Psoas muscle (tissue), 7 donors: ENCODE measurements at regions not wholly inside any gene's neighbourhood (a gene's known extent, or its start where the extent isn't known, plus 50 kb on each side); places are given as distances from the start of the nearest gene placed in this dataset.

Experiments used
- ATAC-seq, 4 donors: fragments of 200-7000 bp; cut with Tn5 transposase; one replicate each; pipeline ENCODE4 v1.9.1; 2020; ENCODE audit warnings: moderate library complexity in 3 of 4, mild to moderate bottlenecking in 2 of 4
- DNase-seq, 2 donors: peaks; one replicate each; pipeline ENCODE4 v3.0.0-alpha.2; 2020
- H3K27ac ChIP-seq: fragments of 200-600 bp; one replicate; pipeline ENCODE4 v1.8.0; 2022
- H3K27me3 ChIP-seq, 3 donors: fragments of 200-600 bp in 1 of 3; one replicate each; pipeline versions ENCODE4 v1.6.1 to v1.8.0; 2013 to 2022; ENCODE audit warnings: low read length in 2 of 3, mild to moderate bottlenecking in 2 of 3, moderate library complexity in 1 of 3; ENCODE audit not compliant: insufficient read depth in 3 of 3
- H3K36me3 ChIP-seq, 2 donors: fragments of 200-600 bp in 1 of 2; one replicate each; pipeline versions ENCODE4 v1.6.1 to v1.8.0; 2013 to 2022; ENCODE audit warnings: low read depth in 1 of 2, mild to moderate bottlenecking in 1 of 2, moderate library complexity in 1 of 2; ENCODE audit not compliant: insufficient read depth in 1 of 2
- H3K4me1 ChIP-seq: fragments of 200-600 bp; one replicate; pipeline ENCODE4 v1.8.0; 2022
- H3K4me3 ChIP-seq: fragments of 200-600 bp; one replicate; pipeline ENCODE4 v1.8.0; 2022; ENCODE audit warnings: mild to moderate bottlenecking
- H3K9me3 ChIP-seq: fragments of 200-600 bp; one replicate; pipeline ENCODE4 v1.8.0; 2022
- CTCF ChIP-seq: fragments of 200-600 bp; IDR thresholded peaks from one replicate; pipeline ENCODE4 v1.8.0; 2022; ENCODE audit warnings: antibody characterized with exemption
- WGBS, 3 donors: extraction: QIAGEN DNeasy Blood & Tissue Kit; methylation state at CpG; one replicate each; pipeline versions ENCODE4 v1.1.6 to v1.1.7; 2013; 5-methylcytosine and 5-hydroxymethylcytosine counted together
- intact Hi-C, 2 donors: fragments of 100-400 bp; cut with DNase I; formaldehyde crosslinking; loops; one replicate each; pipeline versions ENCODE4 v1.11.0 to v1.14.2; 2022
- donor health status: healthy with polysubstance abuse.
- donor health status: DM: no; HTN: no; CAD: no; lungs with moderate emphysema.
- donor health status: Bipolar disorder and iron deficiency.
- donor health status: healthy.
- donor health status: DM: yes; HTN: yes; CAD: no.
- donor health status: DM: no; HTN: no; CAD: no.
- donor health status: DM: yes; HTN: yes; CAD: no.

DNA sequence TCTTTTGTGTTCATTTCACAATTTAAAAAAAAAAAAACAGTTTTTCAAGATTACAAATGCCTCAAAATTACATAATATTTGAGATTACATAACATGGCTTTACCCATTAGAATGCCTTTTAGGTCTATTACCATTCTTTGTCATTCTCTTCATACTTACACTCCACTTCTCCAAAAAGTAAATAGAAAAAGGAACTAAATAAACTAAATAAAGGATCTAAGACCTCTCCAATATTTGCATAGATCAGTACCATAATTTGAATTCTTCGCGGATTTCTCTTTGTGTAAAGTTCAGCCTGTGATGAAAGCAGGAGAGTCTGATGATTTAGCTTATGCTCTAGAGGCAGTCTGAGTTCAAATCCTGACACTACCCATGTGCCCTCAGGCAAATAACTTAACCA lies 56.4 kb upstream of the C1GALT1 start:
- intact Hi-C loops, result no loop called here
- H3K27ac ChIP-seq, result no peak overlapping the region
- no peak overlapping the region for H3K4me3 ChIP-seq
- H3K27me3 ChIP-seq, result no peaks in the 10 kb centered on the region
- ATAC-seq (no peak), DNase-seq (no peak)
- H3K4me1 ChIP-seq, result no peaks in the 10 kb centered on the region
- WGBS, 3 donors, result 94 to 98% (median 98%) methylated on average over 2 of the region's 2 CpGs
- H3K36me3 ChIP-seq, result no peaks in the 10 kb centered on the region
- no peak for TF ChIP-seq CTCF
- H3K9me3 ChIP-seq, result no peaks in the 10 kb centered on the region

- Histone ChIP-seq H3K27me3 (no peaks in the 10 kb centered on the region), H3K27ac (no peak overlapping the region), H3K4me3 (no peak overlapping the region), H3K36me3 (no peaks in the 10 kb centered on the region), H3K9me3 (no peaks in the 10 kb centered on the region), H3K4me1 (no peaks in the 10 kb centered on the region)
- 95 to 97% (median 96%) methylated on average over 1 of the region's 1 CpG for WGBS, 3 donors
- no peak for TF ChIP-seq CTCF
- ATAC-seq (no peak), DNase-seq (no peak)
- intact Hi-C loops, result no loop called here
Measured at GRCh38 chr7:7127773-7128172, 54.6 kb upstream of the C1GALT1 start.

- DNase-seq, result no peak
- H3K36me3 ChIP-seq, result no peaks in the 10 kb centered on the region
- no peak for ATAC-seq
- no peak overlapping the region for H3K27ac ChIP-seq
- intact Hi-C loops, result no loop called here
- WGBS, 3 donors, result 62 to 67% (median 64%) methylated on average over 3 of the region's 3 CpGs
- no peak overlapping the region for H3K4me3 ChIP-seq
- no peaks in the 10 kb centered on the region for H3K27me3 ChIP-seq
- no peak for TF ChIP-seq CTCF
- H3K9me3 ChIP-seq, result no peaks in the 10 kb centered on the region
- no peaks in the 10 kb centered on the region for H3K4me1 ChIP-seq
Measured at GRCh38 chr7:7129381-7129780, 53.0 kb upstream of the C1GALT1 start.

DNA sequence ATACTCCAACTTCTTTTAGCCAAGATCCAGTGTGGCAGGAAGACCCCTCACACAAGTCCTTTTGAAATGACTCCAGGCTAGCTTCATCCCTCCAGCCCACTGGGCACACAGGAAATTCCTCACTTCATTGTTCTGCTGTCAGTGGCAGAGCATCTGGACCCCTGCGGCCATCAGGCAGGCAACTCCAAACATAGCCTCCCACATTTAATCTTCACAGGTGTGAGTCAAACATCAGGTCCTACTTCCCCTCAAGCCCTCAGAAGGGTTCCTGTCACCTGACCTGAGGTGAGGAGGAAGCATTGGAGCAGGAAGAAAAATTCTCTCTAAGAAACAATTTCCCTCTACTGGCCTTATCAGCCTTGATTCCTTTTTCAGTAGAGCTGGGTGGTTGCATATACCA lies 51.1 kb upstream of the C1GALT1 start:
- intact Hi-C loops, result no loop called here
- Histone ChIP-seq H3K36me3 (no peaks in the 10 kb centered on the region), H3K27ac (no peak overlapping the region)

More for the DNA sequence above, 51.1 kb upstream of the C1GALT1 start:
- TF ChIP-seq CTCF, result no peak
- H3K27me3 ChIP-seq, result no peaks in the 10 kb centered on the region
- H3K9me3 ChIP-seq, result no peaks in the 10 kb centered on the region
- H3K4me1 ChIP-seq, result no peaks in the 10 kb centered on the region
- no peak overlapping the region for H3K4me3 ChIP-seq
- DNase-seq (no peak), ATAC-seq (no peak)
- 71 to 82% (median 78%) methylated on average over 1 of the region's 1 CpG for WGBS, 3 donors
